Stimulated activated CD8-positive, alpha-beta memory T cell treated with anti-CD3 and anti-CD28 coated beads, Interleukin-15, amount 100 ng/mL, for 4 hours (primary cell): ENCODE measurements at regions not wholly inside any gene's neighbourhood (a gene's known extent, or its start where the extent isn't known, plus 50 kb on each side); places are given as distances from the start of the nearest gene placed in this dataset.

ENCODE experiments used
- DNase-seq, 2 donors: peaks; one replicate each; pipeline ENCODE4 v3.0.0-alpha.2; 2020; ENCODE audit warnings: low read depth in 2 of 2

- DNase-seq, result no peak
Measured at GRCh38 chr4:108567831-108568230, 52.5 kb upstream of the RPL34 start.

DNA sequence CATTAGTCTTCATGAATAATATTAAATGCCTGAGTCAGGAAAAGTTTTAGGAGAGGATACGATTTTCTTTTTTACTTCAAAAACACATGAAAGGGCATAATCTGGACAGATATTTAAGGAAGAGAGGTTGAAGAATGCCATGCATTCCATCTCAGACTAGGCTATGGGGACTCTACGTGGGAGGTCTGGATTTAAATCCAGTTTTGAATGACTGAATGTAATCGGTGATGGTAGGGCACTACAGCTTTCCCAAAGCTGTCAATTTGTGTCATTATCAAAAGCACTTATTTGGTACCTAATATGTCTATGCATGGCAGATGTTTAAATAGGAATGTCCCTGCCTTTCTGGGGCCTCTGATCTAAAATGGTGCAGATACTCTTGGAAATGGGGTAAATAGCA lies 59.3 kb upstream of the RPL34 start:
- no peak for DNase-seq

DNA sequence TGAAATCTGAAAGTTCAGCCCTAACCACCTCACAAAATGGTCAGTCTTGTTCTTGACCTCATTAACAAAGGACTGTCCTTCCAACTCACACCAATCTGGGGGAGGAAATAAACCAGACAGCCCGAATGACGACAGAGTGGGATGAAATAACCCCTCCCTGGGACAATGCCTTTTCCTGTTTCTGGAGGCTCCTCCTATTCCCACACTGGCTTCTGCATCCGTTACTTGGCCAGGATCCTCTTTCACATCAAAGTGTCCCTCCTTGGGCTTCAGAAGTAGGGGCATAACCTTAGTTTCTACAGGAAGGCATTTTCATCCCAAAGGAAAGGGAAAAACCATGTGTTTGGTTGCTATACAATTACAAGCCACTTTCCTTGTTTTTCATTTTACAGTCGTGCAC lies 59.8 kb upstream of the RPL34 start:
- DNase-seq, result no peak

DNA sequence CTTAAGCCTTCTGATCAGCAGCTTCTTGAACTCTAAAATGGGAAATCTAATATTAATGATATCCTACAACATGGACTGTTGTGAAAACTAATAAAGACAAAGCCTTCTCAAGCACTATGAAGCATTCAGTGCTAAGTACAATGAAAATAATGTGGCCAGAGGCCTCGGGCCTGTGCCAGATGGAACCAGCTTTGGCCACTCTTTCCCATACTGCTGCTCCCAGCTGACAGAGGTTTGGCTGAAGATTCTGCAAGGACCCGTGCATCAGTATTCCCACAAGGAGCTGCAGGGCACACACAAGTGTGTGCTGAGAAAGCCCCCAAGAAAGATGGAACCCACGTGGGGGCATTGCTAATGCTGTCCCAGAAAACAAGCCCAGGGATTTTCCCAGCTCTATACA lies 60.5 kb upstream of the RPL34 start:
- DNase-seq, result no peak

- DNase-seq, result no peak
Measured at GRCh38 chr4:108559068-108559793, 61.1 kb upstream of the RPL34 start.

DNA sequence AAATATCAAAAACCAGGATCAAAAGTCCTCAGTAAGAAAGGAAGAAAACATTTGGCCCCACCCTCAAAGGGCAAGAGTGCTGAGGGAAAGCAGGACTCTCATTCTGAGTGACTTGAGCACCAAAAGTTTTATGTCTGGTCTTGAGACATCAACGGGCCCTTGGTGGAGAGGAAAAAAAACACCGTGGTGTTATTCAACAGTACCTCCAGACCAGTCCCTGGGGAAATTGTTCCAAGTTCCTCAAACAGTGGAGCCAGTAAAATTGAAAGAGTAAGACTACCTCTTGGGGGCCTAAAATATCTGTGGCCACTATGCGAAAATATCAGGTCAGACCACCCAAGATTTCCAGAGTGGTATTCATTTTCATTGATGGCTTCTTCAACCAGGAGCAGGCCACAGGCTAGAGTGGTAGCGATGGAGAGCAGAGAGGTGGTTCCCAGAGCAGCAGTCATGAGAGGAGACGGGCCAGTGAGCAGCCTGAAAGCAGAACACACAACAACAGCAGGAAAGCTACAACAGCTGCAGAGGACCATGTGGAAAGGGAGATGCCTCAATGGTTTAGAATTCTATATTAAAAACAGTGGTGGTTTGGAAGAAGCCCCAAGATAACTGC lies 63.7 kb upstream of the RPL34 start:
- DNase-seq, result no peak

- no peak for DNase-seq
Measured at GRCh38 chr4:108556166-108556565, 64.2 kb upstream of the RPL34 start.

DNA sequence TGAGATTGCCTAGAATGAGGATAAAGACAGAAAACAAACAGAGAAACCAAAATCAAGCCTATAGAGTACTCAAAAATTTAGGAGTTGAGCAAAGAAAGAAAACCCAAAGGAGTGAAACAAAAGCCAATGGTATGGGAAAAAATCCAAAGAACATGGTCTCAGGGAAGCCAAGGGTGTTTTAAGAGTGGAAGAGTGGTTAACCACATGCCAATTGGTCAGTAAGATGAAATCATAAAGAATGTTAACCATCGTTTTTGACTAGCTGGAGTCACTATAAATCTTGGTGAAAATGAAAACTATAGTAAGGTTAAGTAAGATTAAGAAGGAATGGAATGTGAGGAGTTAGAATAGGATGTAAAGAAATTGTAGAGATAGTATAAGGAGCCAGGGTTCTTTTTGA lies 64.7 kb upstream of the RPL34 start:
- no peak for DNase-seq

GRCh38 chr4:108547682-108548081 lies 72.7 kb upstream of the RPL34 start:
- DNase-seq, result no peak

- no peak for DNase-seq
Measured at GRCh38 chr4:108546728-108547127, 73.6 kb upstream of the RPL34 start.

GRCh38 chr4:108544481-108544880 lies 75.9 kb upstream of the RPL34 start:
- DNase-seq, result no peak

DNA sequence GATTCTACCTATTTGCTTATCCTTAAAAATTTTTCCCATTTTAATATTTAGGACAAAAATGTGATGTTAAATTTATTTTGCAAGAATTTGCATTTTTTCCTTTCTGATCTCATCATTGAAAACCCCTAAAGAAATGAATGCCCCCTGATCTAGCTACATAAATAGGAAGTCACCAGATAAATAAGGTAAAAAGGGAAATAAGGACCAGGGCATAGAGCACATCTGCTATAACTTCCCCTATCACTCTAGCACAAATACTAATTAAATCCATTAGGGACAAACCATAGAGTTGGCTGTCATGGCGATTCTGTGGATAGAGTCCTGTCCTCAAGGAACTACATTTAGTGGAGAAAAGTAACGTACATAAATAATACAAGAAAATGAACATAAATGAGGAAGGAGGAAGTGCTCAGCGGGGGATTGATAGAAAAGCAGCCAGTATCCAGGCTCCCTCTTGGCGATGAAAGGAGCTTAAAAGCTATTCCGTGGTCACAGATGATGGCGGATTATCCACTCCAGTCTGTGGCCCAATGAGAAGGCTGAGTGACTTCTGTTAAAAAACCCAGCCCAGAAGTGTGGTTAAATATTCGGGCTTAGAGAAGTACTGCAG lies 76.9 kb upstream of the RPL34 start:
- DNase-seq, result no peak

- DNase-seq, result no peak
Measured at GRCh38 chr4:108540536-108540935, 79.8 kb upstream of the RPL34 start.

GRCh38 chr4:108536577-108536976 lies 83.8 kb upstream of the RPL34 start:
- DNase-seq, result no peak

DNA sequence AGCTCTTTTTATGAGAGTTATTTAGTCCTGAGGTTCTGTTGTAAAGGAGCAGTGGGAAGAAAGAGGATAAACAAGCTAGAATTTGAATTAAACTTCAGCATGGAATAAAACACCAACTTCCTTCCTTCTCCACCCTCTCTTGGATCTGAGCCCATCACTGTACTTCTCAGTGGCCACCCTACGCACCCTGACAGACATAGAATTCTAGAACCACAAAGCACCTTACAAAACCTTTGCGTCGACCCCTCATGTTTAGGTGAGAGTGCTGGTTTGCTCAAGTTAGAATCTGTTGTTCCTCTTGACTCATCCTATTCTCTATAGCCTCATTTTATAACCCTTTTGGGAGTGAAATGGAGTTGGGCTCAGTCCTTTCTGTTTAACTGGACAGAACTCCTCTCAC lies 84.6 kb upstream of the RPL34 start:
- no peak for DNase-seq

DNA sequence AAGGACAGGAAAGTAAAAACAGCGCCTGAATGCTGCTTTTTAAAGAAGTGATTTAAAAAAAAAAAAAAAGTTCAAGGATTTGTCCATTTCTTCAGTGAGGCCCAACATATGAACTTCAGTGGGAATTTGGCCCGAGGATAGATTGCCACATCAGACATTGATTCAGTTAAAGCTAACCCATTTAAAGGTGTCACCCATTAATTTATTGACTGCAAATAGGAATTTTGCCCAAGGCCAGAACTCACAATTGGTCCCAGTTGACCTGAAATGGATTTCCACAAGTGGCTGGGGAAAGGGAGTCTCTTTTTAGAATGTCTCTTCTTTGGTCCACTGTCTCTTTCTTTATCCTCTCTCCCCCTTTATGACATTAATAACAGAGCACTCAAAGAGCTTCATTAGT lies 86.5 kb upstream of the RPL34 start:
- DNase-seq, result no peak

DNA sequence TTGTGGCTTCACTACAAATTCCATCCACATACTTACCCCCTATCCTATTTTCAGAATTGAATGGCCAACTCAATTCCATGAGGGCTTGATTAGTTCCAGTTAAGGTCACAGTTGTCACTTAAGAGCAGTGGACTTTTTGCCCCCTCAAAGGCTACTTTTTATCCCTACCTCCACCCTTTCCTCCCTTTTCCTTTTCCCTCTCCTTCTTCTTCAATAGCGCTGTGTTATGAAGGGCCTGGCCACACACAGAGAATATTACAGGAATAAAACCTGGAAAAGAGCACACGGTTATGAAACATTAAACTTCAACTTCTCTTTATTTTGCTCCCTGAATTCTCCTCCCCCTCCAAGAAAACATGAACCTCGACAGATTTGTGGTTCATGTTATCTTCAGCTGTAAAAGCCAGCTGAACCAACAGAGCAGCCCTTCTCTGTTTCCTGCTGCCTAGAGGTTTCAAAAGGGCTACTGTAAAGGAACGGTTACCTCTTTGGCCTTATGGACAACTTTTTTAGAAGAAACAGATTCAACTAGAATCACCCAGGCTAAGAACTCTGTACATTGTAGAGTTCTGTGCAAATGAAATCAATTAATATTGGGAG lies 87.0 kb upstream of the RPL34 start:
- no peak for DNase-seq

DNA sequence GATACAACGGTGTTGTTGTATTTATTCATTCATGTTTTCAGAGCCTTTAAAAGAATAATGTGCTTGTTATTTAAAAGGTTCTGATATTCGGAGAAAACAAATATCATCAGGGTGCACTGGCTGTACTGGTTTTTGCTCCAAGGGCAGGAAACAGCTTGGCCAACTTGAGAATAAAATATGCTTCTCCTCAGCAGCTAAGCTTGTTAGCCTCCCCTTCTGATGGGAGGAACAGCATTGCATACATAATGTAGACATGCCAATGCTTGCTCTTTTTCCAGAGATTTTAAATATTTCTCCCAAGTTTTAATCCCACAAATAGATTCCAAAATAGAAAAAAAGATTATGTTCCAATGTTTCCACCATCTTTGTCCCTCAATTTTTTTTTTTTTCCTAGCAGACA lies 87.6 kb upstream of the RPL34 start:
- DNase-seq, result no peak

DNA sequence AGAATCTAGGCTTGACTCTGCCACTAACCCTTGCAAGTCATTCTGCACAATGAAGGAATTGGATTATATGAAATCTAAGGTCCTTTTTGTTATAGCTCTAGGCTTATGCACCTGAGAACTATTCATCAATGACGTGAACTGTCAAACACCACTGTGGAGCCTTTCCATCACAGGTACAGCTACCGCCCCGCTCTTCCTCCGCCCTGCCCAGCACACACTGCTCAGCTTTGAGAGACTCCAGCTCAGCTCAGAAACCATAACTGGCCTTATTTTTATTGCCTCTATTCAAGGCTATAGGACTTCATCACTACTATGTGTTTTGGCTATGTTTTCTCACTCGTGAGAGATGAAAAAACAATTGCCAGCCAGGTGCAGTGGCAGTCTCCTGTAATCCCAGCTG lies 88.2 kb upstream of the RPL34 start:
- no peak for DNase-seq

GRCh38 chr4:108531461-108531860 lies 88.9 kb upstream of the RPL34 start:
- no peak for DNase-seq

GRCh38 chr4:108529984-108530905 lies 90.1 kb upstream of the RPL34 start:
- no peak for DNase-seq

DNA sequence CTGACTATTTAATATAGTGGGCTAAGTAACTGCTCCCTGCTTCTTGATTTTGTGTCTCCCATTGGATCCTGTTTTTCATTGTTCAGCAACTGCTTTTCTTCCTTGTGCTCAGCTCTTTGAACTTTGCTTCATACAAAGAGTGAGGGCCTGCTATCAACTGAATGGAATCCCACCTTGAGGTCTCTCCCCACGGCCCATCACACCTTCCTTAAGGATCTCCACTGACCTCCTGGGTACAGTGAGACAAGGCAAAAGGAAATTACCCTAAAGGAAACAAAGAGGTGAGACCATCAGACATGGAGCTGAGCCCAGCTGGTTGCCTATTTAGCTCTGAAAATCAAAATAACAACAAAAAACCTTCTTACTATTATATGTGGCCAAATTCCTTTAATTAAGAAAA lies 91.3 kb upstream of the RPL34 start:
- DNase-seq, result no peak
